ENCODE measurements at regions not wholly inside any gene's neighbourhood (a gene's known extent, or its start where the extent isn't known, plus 50 kb on each side); places are given as distances from the start of the nearest gene placed in this dataset.
"Not testable (repeated sequence)": the region's sequence is repeated elsewhere in the genome, so short reads cannot be mapped to it uniquely, and the experiment has no call there.

DNA sequence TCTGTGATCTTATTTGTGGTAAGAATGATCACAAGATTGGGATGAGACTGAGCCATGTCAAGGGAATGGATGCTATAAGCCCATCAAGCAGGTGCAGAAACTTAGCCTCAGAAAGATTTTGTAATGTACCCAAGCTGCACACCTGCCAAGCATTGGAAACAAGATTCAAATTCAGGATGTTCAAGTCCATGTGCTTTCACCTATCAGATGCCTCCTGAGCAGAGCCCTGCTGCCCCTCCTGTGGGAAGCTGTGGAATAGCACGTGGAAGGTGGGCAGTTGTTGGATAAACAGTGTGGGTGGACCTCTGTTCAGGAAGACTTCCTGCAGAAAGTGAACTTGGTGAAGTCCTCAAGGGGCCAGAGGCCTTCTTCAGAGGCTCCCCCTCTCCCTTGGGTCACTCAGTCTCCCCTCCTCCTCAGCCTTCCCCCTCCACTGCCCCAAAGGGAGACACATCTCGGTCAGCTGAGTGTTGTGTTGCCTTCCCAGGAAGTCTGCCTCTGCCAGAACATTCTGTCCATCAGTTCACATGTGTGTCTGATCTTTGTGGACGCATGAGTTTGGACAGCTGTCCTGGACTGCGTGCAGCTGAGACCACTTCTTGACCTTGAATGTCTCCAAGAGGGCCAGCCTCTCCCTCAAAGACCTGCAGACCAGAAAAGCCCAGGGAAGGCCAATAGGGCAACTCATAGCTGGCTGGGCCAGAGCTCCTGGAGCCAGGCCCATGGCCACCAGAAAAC, 186.1 kb downstream of the INHBB start:
- no peak for DNase-seq (ENCODE audit: low read depth in 2 of 2)

DNA sequence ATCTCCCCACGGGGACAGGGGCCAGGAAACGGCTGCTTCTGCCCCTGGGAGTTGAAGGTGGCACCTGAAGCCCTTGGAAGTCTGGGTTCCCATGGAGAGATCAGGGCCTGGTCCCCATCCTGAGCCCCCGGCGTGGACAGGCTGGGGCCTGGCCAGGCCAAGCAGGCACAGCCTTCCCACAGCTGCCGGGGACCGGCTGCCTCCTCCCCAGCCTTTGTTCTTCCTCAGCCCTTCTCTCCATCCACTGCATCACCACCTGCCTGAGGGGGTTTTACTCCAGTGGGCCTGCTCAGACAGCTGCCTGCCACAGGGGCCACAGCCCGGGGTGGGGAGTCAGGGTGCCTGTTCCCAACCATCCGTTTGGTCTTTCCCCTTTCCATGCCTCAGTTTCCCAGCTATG, 187.7 kb downstream of the INHBB start:
- no peak for DNase-seq (ENCODE audit: low read depth in 2 of 2)

DNA sequence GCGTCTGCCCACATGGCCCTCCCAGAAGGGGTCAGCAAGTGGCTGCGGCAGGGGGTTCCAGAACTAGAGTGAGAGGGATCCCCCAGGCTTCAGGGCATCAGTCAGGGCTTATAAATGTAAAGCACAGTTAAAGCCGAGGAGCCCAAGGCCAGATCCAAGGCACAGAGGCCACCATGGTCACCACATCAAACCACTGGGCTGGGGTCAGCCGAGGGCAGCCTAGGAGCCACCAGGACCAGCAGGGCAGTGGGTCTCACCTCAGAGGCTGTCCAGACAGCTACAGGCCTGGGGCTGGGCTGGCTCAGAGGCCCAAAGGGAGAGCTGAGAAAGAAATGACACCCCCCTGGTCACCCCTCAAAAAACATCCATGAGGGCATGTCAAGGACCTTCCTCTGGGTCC, 188.5 kb downstream of the INHBB start:
- DNase-seq (ENCODE audit: low read depth in 2 of 2), result no peak

DNA sequence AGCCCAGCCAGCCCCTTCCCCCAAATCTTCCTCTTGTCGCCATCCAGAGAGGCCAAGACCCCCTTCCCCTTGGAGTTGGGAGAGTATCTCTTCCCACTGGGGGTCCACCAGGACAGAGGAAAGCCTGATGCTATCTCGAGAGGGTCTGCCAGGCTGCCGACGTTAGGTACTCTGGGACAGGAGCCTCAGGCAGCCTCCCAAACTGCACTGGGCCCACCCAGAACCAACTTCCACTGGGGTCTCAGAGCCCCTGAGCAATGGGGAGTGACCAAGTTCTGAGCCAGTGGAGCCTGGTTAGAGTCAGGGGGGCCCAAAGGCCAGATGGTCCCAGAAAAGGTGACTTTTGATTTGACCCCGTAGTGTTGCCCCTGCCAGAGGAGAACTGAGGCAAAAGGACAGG, 189.1 kb downstream of the INHBB start:
- DNase-seq (ENCODE audit: low read depth in 2 of 2), result no peak

DNA sequence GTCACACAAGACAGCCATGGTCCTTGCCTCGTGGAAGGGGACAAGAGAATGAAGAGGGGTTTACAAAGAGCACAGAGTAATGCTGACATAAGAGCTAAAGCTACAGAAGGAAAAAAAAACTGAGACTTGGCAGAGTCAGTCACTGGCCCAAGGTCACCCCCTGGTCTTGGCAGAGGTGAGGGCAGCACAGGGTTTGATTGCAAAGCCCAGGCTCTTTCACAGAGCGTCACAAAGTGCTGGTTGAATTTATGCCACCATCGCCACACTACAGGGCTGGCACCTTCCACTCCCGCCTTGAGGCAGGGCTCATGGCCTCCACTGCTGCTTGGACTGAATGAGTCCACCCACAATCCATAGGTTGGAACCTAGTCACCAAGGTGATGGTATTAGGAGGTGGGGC, 190.2 kb downstream of the INHBB start:
- DNase-seq (ENCODE audit: low read depth in 2 of 2), result no peak

DNA sequence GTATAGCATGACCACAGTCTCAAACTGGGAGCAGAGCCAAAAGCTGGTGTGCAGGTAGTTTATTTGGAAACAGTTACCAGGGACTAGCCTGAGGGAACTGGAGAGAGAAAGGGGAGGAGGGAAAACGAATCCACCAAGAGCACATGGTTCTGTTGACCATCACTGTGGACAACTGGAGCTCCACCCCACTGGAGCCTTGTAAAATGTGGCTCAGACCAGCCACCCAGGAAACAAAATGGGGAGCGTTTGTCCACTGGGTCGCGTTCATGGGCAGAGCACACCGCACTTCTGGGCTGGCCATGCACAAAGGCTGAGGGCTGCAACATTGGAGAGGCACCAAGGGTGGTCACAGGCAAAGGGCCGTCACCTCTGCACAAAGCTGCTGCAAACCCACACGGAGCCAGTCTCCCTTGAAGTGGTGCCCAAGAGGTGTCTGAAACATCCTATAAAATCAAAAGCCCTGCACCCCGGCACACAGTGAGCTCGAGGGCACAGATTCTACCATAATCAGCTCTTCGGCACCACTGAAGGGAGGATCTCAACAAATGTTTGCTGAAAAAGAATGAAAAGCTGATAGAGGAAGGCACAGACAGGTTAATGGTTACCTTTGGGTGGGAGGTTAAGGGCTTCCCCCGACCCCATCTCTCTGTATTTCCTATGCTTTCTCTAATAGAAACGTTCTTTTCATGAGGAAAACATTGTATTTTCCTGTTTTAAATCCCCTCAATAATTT, 192.9 kb downstream of the INHBB start:
- DNase-seq (ENCODE audit: low read depth in 2 of 2), result no peak

DNA sequence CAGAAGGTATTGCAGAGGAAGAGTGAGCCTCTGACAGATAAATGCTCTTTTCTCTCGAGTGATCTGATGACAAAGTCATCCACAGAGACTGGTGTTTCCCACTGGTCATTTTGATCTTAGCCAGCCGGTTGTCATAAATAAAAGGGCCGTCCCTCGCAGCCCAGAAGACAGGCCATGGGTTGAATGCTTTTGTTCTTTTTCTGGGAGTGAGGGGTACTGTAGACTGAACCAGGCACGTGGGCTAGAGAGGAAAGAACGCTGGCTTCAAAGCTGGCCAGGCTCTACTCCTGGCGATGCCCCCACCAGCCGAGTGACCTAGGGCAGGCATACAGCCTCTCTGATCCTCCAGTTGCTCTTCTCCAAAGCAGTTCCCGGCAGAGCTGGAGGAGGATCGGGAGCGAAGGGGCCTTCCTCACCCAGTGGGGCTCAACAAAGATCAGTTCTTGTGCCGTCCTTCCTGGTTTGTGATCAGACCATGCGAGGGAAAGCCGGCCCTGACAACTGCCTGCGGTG, 193.5 kb downstream of the INHBB start:
- DNase-seq (ENCODE audit: low read depth in 2 of 2), result no peak

DNA sequence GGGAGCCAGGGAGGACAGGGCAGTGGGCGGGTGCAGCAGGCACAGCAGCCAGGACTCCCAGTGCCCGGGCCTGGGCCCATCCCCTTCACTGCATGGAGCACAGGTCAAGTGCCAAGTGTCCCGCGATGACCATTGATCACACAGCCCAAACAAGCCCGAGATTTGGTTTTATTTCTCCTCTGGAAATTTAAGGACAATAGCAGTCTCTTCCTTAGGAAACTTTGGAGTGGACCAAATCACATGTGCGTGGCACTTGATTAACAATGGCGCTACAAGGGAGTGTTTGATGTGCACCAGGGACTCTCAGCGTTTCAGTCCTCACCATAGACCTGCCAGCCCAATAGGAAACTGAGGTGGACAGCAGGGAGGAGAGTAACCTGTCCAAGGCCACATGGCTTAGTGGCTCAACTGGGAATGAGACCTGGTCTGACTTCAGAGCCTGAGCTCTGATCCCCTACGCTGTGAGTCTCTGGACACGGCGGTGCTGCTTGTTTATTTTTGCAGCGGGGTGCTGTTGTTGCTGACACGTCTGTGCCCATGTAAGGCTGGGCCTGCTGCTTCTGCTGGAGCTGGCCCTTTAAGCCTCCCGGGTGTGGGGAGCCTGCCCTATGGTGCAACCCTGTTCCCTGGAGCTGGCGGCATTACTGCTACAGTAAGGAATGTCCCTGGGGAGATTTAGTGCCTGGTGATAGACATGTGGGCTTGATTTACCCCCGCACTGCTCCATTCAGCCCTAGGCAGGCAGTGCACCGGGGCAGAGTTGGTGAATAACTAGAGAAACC, 194.2 kb downstream of the INHBB start:
- no peak for DNase-seq (ENCODE audit: low read depth in 2 of 2)

DNA sequence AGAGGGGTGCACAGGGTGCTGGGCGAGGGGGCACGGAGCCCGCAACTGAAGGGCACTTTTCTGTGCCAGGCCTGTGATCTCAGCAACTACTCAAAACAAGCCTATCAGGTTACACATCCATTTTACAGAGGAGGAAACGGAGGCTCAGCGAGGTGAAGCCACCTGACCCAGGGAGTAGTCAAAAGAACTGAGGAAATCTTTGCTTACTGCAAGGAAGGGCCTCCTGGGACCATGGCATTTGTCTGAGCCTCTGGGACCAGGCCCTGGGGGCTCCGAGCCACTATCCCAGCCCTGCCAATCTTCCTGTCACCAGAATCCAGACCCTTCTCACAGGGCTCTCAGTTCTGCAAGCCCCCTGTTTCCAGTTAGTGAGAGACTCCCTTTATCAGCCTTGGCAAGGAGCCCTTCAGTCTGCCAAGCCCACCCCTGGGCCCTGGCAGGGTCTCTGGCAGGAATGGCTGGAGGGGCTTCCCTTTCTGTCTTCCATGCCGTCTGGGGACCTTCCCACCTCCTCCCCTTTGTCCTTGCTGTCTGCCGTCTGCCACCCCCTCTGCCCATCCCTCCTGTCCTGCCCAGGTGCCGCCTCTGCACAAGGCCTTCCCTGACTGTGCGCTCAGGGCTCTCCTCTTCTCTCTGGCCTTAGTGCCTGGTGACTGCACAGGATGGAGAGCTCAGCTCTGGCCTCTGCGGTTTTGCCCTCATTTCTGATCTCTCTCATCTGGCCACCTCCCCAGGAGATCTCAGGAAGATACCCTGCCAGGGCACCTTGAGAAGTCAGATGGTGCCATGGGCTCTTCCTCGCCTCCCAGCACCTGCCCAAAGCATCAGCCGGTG, 194.7 kb upstream of the GLI2 start:
- DNase-seq (ENCODE audit: low read depth in 2 of 2), result no peak

DNA sequence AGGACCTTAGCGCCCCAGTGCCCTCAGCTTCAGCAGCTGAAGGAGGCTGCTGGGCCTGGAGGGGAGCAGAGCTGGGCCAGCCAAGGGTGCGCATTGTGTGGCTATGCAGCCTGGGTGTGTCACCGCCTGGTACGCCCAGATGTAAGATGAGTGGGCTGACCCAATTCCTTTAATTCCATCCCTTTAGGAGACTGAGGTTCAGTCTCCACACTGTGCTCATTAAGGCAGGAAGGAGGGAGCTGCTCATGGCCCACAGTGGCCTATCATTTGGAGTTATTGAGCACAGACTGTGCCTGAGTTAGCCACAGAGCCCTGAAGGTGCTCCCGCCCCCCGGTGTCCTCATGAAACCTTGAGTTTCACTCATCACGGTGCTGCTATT, 194.1 kb upstream of the GLI2 start:
- DNase-seq (ENCODE audit: low read depth in 2 of 2), result no peak

DNA sequence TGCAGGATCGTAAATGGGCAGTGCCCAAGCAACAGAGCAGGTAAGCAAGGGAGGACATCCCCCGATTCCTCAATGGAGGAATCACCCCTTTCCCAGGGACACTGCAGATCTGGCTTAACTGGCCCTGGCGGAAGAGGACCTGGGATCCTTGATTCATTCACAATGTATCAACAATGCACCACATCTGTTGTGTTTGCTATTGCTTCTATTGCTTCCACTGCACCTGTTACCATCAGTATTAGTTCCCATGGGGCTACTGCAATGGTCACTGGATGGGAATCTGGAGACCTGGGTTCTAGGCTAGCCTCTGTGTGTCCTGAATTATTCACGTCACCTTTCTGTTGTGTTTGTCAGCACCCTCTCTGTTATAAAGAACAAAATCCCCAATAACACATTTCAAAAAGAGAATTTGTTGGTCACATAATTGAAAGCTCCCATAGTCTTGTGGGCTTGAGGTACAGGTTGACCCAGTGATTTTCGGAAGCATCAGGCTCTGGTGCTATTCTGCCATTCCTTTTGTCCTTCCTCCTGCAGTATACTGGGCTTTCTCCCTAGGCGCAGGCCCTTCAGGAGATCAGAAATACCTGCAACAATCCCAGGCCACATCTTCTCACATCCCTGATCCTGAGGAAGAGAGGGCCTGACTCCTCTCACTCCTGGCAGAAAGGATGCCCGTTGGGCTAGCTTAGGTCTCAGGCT, 193.5 kb upstream of the GLI2 start:
- no peak for DNase-seq (ENCODE audit: low read depth in 2 of 2)

DNA sequence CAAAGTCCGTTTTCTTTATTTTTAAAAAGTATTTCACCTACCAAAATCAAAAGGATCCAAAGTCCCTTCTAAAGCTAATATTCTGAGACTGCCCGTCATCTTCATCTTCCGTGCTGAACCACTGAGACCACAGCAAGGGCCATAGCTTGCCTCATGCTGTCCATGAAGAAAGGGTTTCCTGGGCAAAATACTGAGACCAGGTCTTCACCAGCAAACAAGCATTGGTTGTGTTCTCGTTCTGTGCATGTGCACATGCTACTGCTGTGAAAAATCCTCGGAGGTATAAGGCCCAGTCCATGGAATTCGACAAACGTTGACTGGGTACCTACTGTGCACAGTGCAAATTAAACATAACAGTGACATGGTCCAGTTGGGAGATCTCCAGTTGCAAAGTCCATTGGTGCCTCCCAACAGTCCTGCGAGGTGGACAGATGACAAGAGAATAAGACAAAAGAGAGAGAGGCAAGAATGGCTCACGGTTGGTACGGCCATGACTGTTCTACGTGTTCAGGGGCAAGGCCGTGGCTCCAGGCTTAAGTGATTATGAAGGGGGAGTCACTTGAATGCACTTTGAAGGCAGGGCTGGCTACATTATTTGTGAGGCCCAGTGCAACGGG, 192.6 kb upstream of the GLI2 start:
- no peak for DNase-seq (ENCODE audit: low read depth in 2 of 2)

DNA sequence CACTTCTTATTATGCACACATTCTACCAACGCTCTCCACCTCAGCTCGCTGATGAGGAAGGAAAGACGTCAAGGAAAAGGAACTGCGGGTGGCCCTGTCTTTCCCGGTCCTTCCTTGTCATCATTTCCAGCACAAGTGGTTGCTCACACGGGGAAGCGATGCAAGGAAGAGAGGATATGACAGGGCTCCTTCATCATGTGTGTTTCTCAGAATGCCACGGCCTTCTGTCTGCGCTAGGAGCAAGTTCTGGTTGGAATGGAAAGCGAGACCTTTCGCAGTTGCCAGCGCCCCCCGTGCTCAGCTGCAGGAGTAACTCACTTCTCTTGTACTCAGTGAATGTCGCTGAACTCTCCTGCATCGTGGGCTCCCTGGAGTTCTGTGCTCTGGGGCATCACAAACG, 191.8 kb upstream of the GLI2 start:
- DNase-seq (ENCODE audit: low read depth in 2 of 2), result no peak

DNA sequence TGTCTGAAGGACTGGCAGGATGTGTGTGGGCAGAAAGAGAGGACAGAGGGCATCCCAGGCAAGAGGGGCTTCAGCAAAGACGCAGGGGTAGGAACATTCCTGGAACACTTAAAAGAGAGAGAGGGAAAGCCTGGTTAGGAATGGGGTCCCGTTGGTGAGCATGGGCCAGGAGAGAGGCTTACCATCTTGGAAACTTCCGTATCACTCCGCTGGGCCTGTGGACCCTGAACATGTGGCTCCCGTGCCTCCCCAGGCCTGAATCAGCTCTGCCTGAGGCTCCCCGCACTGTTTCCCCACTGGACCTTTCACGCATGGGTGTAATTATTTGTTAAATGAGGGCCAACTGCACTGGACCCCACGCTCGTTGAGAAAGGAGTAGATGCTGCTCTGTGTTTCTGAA, 191.1 kb upstream of the GLI2 start:
- no peak for DNase-seq (ENCODE audit: low read depth in 2 of 2)

DNA sequence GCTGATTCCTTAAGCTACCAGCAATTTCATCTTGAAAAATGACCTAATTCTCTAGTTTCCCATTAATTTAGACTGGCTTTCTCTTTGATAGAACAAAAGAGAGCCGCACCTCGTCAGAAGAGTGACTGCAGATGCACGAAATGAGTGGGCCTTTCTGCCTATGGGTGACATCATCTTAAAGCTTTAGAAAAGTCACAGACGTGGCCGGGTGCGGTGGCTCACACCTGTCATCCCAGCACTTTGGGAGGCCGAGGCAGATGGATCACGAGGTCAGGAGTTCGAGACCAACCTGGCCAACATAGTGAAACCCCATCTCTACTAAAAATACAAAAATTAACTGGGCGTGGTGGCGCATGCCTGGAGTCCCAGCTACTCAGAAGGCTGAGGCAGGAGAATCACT, 190.7 kb upstream of the GLI2 start:
- DNase-seq (ENCODE audit: low read depth in 2 of 2), result not testable (repeated sequence)

DNA sequence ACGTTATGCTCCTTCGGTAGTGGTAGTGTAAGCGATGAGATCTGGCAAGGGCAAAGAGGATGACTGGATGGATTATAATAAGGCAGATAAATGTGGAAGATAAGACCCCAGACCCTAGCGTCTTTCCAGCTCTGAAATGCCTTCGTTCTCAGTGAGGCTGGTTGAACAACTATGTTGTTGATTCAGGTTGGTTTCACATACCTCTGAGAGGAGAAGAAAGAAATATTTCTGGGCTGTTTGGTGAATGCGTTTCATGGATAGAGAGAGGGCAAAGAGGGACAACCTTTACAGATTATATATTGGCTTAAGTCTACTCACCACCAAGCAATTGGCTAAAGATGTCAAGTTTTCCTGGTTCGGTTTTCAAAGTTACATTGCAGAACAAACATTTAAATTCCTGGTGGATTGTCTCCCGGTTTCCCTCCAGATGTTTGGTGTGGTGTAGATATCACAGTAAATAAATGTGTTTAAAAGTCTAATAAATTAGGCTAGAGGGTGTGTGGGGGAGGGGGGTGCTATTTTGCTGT, 190.1 kb upstream of the GLI2 start:
- no peak for DNase-seq (ENCODE audit: low read depth in 2 of 2)

DNA sequence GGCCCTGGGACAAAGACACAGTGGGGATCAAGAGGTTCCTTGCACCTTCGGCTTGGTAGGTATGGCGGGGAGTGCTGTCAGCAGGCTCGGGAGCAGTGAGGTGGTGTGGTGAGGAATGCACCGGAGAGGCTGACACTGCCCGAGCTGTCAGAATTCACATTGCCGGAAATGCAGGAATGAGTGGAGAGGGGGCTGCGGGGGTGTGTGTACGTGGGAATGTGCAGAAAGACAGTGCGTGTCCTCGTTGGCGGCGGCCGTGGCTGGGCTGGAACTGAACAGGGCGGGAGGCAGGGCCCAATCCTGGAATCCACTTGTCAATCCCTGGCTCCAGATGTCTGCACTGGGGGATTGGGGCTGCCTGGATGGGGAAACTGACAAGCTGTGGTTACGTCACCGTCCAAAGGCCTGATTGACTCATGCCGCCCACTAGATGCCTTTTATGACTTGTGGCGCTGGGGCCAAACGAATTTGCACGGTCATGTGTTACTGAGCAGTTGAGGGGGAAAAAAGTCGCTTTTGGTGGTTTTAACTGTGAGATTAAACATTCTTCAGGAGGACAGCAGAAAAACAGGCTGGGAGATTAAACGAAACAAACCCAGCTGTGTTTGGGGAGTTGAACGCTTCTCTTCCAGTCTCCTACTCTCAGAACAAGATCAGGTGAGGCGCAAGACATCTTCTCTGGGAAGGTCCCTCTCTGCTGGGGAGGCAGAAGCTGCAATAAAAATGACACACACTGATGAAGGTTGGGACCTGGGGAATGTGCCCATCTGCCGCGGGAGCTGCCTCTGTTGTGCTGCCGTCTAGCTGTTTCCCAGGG, 189.4 kb upstream of the GLI2 start:
- no peak for DNase-seq (ENCODE audit: low read depth in 2 of 2)

DNA sequence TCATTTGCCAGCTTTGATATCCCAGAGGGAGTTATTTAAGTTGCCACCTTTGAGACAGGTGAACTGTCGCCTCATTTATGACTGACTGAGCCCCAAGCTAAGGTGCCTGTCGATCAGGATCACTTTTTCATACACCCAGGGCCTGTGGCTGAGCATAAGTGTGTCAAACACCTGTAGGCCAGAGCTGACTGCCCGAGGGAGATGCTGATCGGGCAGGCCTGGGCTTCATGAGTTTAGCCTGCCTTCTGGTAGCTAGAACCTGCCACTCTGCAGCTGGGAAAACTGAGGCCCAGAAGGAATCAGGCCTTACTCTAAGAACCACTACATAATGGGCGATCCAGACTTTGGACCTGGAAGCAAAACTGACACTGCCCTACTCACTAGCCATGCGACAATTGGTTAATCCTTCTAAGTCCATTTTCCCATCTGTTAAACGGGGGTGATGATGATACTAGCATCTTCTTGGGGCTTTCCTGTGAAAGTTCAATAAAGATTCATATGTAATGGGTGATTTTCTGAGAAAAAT, 188.7 kb upstream of the GLI2 start:
- DNase-seq (ENCODE audit: low read depth in 2 of 2), result no peak

DNA sequence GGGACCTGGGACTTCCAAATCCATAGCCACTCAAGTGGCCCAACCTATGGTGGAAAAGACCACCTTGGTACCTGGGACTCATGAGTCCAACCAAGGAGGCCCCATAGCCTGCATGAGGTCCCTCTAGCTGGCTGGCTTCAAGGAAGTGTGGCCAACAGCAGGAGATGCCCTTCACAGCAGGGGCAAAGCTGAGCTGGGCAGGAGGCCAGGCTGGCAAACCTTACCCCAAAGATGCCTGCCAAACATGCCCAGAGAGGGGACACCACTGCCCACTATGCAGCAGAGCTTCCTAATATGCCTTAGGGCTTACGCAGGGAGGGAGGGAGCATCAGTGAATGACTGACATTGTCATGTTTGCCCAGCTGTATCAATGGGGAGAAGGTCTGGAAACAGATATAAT, 188.0 kb upstream of the GLI2 start:
- DNase-seq (ENCODE audit: low read depth in 2 of 2), result no peak

All from stimulated activated CD4-positive, alpha-beta T cell treated with anti-CD3 and anti-CD28 coated beads, Interleukin-1b, Interleukin-23, amount 100 ng/mL, for 1 hour (primary cell).